H1 (cell line): ENCODE measurements at regions not wholly inside any gene's neighbourhood (a gene's known extent, or its start where the extent isn't known, plus 50 kb on each side); places are given as distances from the start of the nearest gene placed in this dataset.

ENCODE experiments used
- CTCF ChIP-seq, 3 experiments: IDR thresholded peaks; 1 replicate in 2 of 3; 2 replicates in 1 of 3; pipeline versions ENCODE4 v1.5.1 to v1.6.1; 2011; ENCODE audit warnings: low read length in 3 of 3, mild to moderate bottlenecking in 3 of 3, inconsistent platforms in 2 of 3, low read depth in 1 of 3, moderate library complexity in 1 of 3; ENCODE audit not compliant: insufficient read depth in 1 of 3; ENCODE audit errors: control extremely low read depth in 1 of 3
- EGR1 ChIP-seq: IDR thresholded peaks from 2 replicates; pipeline ENCODE4 v1.6.1; 2011; ENCODE audit warnings: low read depth, low read length, borderline replicate concordance
- EZH2 ChIP-seq: fragments of 200-600 bp; sonication (generic); IDR thresholded peaks from 2 replicates; pipeline ENCODE4 v1.7.1; 2012; ENCODE audit warnings: low read depth, mild to moderate bottlenecking, moderate library complexity, low read length, inconsistent platforms; ENCODE audit not compliant: severe bottlenecking

GRCh38 chr11:28735511-28735910 lies 627.3 kb downstream of the METTL15 start:
- no peak for TF ChIP-seq CTCF (IDR thresholded peaks at IDR 0.05; ENCODE audit: control extremely low read depth in 1 of 3, insufficient read depth in 1 of 3, low read depth in 1 of 3, low read length in 3 of 3)
- TF ChIP-seq EGR1, result no peak
- no peak for TF ChIP-seq EZH2
